Natural killer cell (primary cell): ENCODE measurements at regions not wholly inside any gene's neighbourhood (a gene's known extent, or its start where the extent isn't known, plus 50 kb on each side); places are given as distances from the start of the nearest gene placed in this dataset.

Experiments
- ATAC-seq, 3 donors: fragments of 150-1000 bp in 2 of 3; fragments of 200-7000 bp in 1 of 3; cut with Tn5 transposase; 1 replicate in 1 of 3; 2 replicates in 2 of 3; pipeline ENCODE4 v1.10.0; 2021; ENCODE audit warnings: mild to moderate bottlenecking in 2 of 3, moderate library complexity in 2 of 3
- DNase-seq, 2 donors: peaks; one replicate each; pipeline versions ENCODE4 v3.0.0 to v3.0.0-alpha.2; 2013 to 2021; ENCODE audit warnings: mixed read lengths in 1 of 2
- H3K27ac ChIP-seq: one replicate; pipeline ENCODE4 v1.5.1; 2013; ENCODE audit warnings: mild to moderate bottlenecking, low read length
- H3K27me3 ChIP-seq: one replicate; pipeline ENCODE4 v1.6.1; 2013; ENCODE audit warnings: low read length; ENCODE audit not compliant: control insufficient read depth, insufficient read depth
- H3K36me3 ChIP-seq: one replicate; pipeline ENCODE4 v1.6.1; 2013; ENCODE audit warnings: low read length; ENCODE audit not compliant: control insufficient read depth, insufficient read depth
- H3K4me1 ChIP-seq: one replicate; pipeline ENCODE4 v1.6.1; 2013; ENCODE audit warnings: low read length; ENCODE audit not compliant: control insufficient read depth, insufficient read depth
- H3K4me3 ChIP-seq: one replicate; pipeline ENCODE4 v1.5.1; 2013; ENCODE audit warnings: low read length
- H3K9me3 ChIP-seq: one replicate; pipeline ENCODE4 v1.6.1; 2013; ENCODE audit warnings: low read length; ENCODE audit not compliant: control insufficient read depth, insufficient read depth
- H3K27ac Mint-ChIP-seq, 2 donors: one replicate each; pipeline ENCODE4 v1.8.0; 2022; ENCODE audit warnings: mild to moderate bottlenecking in 2 of 2, mixed read lengths in 2 of 2, moderate library complexity in 1 of 2
- H3K27me3 Mint-ChIP-seq, 2 donors: one replicate each; pipeline ENCODE4 v1.8.0; 2022; ENCODE audit warnings: low read depth in 2 of 2, mixed read lengths in 2 of 2
- H3K36me3 Mint-ChIP-seq: one replicate; pipeline ENCODE4 v1.8.0; 2022; ENCODE audit warnings: mixed read lengths
- H3K4me1 Mint-ChIP-seq, 2 donors: one replicate each; pipeline ENCODE4 v1.8.0; 2022; ENCODE audit warnings: mixed read lengths in 2 of 2
- H3K4me3 Mint-ChIP-seq: one replicate; pipeline ENCODE4 v1.8.0; 2022; ENCODE audit warnings: mild to moderate bottlenecking, moderate library complexity, mixed read lengths
- H3K9me3 Mint-ChIP-seq, 2 donors: one replicate each; pipeline ENCODE4 v1.8.0; 2022; ENCODE audit warnings: mixed read lengths in 2 of 2
- WGBS: methylation state at CpG from one replicate; pipeline ENCODE4 v1.1.7; 2013; ENCODE audit warnings: missing lambda C conversion rate; ENCODE audit not compliant: insufficient coverage; 5-methylcytosine and 5-hydroxymethylcytosine counted together
- intact Hi-C: fragments of 100-400 bp; cut with micrococcal nuclease; formaldehyde crosslinking; loops from one replicate; pipeline ENCODE4 v1.14.2; 2022
- TF ChIP-seq, protein P1 (sequence below): fragments of 200-600 bp; IDR thresholded peaks from one replicate; pipeline ENCODE4 v1.8.0; 2022; ENCODE audit warnings: antibody characterized with exemption

DNA sequence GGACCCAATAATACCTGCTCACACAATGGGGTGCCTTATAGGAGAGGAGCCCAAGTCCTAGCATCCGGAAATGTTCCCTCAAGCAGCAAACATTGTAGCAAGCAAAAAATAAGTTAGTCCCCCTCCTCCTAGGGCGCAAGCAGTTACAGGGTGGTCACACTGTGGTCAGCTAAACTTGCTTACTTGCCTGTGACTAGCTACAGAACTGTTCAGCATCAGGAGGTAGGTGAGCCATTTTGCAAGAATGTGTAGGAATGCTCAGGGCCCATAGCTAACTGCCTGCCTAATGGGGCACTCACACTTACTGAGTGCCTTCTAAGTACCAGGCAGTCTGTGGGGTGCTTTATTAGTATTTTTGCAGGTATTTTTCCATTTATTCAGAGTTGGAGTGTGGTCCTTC is 154.6 kb upstream of the GRIN2B start:
- DNase-seq (no peak), ATAC-seq (no peak)
- no peaks in the 10 kb centered on the region for H3K36me3 Mint-ChIP-seq
- intact Hi-C loops: no loop called here
- H3K27me3 ChIP-seq: no peaks in the 10 kb centered on the region
- 85% methylated on average over 2 of the region's 2 CpGs for WGBS
- no peak overlapping the region for H3K4me3 ChIP-seq
- no peak overlapping the region for H3K27ac Mint-ChIP-seq
- H3K4me1 ChIP-seq: no peaks in the 10 kb centered on the region
- TF ChIP-seq, protein P1, sequence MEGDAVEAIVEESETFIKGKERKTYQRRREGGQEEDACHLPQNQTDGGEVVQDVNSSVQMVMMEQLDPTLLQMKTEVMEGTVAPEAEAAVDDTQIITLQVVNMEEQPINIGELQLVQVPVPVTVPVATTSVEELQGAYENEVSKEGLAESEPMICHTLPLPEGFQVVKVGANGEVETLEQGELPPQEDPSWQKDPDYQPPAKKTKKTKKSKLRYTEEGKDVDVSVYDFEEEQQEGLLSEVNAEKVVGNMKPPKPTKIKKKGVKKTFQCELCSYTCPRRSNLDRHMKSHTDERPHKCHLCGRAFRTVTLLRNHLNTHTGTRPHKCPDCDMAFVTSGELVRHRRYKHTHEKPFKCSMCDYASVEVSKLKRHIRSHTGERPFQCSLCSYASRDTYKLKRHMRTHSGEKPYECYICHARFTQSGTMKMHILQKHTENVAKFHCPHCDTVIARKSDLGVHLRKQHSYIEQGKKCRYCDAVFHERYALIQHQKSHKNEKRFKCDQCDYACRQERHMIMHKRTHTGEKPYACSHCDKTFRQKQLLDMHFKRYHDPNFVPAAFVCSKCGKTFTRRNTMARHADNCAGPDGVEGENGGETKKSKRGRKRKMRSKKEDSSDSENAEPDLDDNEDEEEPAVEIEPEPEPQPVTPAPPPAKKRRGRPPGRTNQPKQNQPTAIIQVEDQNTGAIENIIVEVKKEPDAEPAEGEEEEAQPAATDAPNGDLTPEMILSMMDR: no peak
- H3K9me3 Mint-ChIP-seq: no peaks in the 10 kb centered on the region
- H3K36me3 ChIP-seq: no peaks in the 10 kb centered on the region
- H3K4me1 Mint-ChIP-seq: no peaks in the 10 kb centered on the region
- peaks cover 6 to 26% of the 10 kb centered on the region in 2 donors for H3K27me3 Mint-ChIP-seq
- no peak overlapping the region for H3K4me3 Mint-ChIP-seq
- H3K9me3 ChIP-seq: no peaks in the 10 kb centered on the region
- no peak overlapping the region for H3K27ac ChIP-seq

DNA sequence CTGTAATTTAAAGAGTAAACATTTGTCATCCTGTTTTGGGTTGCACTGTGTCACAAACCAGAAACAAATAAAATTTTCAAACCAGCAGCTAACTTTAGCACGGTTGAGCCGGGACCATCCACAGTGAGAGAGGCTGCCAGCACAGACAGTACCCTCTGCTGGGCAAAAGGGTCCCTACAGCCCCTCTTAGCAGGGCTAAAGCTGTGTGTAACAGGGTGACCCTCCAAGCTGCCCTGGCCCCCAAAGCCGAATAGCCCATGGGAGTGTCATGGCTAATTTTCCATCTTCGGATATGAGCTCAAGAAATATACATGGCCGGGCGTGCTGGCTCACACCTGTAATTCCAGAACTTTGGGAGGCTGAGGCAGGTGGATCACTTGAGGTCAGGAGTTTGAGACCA is 157.1 kb upstream of the GRIN2B start:
- intact Hi-C loops: no loop called here
- Mint-ChIP-seq H3K4me1 (no peaks in the 10 kb centered on the region), H3K27me3 (peaks cover 6 to 33% of the 10 kb centered on the region in 2 donors), H3K4me3 (no peak overlapping the region), H3K27ac (no peak overlapping the region), H3K9me3 (no peaks in the 10 kb centered on the region), H3K36me3 (no peaks in the 10 kb centered on the region)
- H3K4me1 ChIP-seq: no peaks in the 10 kb centered on the region
- DNase-seq (no peak), ATAC-seq (no peak)
- H3K27me3 ChIP-seq: no peaks in the 10 kb centered on the region
- TF ChIP-seq, protein P1: no peak
- H3K4me3 ChIP-seq: no peak overlapping the region
- H3K36me3 ChIP-seq: no peaks in the 10 kb centered on the region
- H3K27ac ChIP-seq: no peak overlapping the region
- WGBS: 69% methylated on average over 6 of the region's 6 CpGs
- no peaks in the 10 kb centered on the region for H3K9me3 ChIP-seq

DNA sequence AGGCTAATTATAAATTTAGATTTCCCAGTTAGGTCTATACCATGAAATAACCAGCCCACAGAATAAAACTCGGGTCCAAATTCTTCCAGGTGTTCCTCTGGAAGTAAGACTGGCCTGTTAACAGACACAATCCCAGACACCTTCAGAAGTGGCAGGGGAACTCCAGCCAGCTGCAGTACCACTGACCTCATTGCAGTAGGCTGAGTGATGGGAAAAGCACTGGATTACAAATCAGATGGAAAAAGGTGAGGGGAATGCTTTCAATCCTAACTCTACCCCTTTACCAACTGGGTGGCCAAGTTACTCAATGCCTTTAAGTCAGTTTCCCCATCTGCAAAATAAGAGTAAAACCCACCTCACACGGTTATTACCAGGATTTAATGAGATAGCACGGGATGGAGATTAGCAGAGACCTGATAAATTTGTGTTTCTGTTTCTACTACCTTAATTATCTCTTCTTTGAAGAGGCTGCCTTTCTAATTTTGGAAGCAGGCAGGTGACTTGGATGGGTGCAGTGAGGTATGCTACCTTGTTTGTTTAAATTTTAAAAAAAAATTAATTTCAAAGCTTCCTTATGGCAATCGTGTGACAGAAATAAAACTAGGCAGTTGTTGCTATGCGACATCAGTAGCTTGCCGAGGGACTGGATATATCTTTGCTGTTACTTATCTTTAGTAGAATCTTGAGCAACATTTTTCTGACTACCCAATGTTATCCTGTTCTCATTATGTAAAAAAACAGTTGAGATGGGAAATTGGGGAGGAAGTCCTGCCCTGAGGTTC is 167.3 kb upstream of the GRIN2B start:
- no peak overlapping the region for H3K4me3 Mint-ChIP-seq
- no peak overlapping the region for H3K27ac Mint-ChIP-seq
- Histone ChIP-seq H3K27me3 (no peaks in the 10 kb centered on the region), H3K4me1 (no peaks in the 10 kb centered on the region), H3K4me3 (no peak overlapping the region), H3K27ac (no peak overlapping the region), H3K9me3 (no peaks in the 10 kb centered on the region), H3K36me3 (no peaks in the 10 kb centered on the region)
- no peaks in the 10 kb centered on the region for H3K4me1 Mint-ChIP-seq
- intact Hi-C loops: no loop called here
- peaks cover 0 to 12% of the 10 kb centered on the region in 2 donors for H3K27me3 Mint-ChIP-seq
- no peaks in the 10 kb centered on the region for H3K36me3 Mint-ChIP-seq
- H3K9me3 Mint-ChIP-seq: no peaks in the 10 kb centered on the region
- no peak for DNase-seq
- ATAC-seq: no peak
- TF ChIP-seq, protein P1: no peak
- WGBS: 67% methylated on average over 5 of the region's 6 CpGs

DNA sequence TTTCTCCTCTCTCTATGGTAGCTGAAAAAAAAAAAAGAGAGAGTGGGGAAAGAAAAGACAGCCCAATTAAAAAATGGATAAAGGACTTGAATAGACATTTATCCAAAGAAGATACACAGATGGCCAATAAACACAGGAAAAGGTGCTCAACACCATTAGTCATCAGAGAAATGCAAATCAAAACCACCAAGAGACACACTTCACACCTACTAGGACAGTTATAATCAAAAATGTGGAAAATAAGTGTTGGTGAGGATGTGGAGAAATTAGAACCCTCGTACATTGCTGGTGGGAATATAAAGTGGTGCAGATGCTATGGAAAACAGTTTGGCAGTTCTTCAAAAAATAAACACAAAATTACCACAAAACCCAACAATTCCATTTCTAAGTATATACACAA is 172.4 kb upstream of the GRIN2B start:
- Histone ChIP-seq H3K27ac (no peak overlapping the region), H3K27me3 (no peaks in the 10 kb centered on the region), H3K4me1 (peaks cover 6% of the 10 kb centered on the region), H3K36me3 (no peaks in the 10 kb centered on the region), H3K4me3 (no peak overlapping the region), H3K9me3 (no peaks in the 10 kb centered on the region)
- no CpG with 5 or more reads among the region's 1 CpG for WGBS
- ATAC-seq (no peak), DNase-seq (no peak)
- no peaks in the 10 kb centered on the region for H3K4me1 Mint-ChIP-seq
- no peaks in the 10 kb centered on the region for H3K36me3 Mint-ChIP-seq
- H3K9me3 Mint-ChIP-seq: no peaks in the 10 kb centered on the region
- H3K27me3 Mint-ChIP-seq: peaks cover 0 to 10% of the 10 kb centered on the region in 2 donors
- no peak overlapping the region for H3K27ac Mint-ChIP-seq
- TF ChIP-seq, protein P1: no peak
- intact Hi-C loops: no loop called here
- H3K4me3 Mint-ChIP-seq: no peak overlapping the region
